GM12878 (cell line): ENCODE measurements at regions not wholly inside any gene's neighbourhood (a gene's known extent, or its start where the extent isn't known, plus 50 kb on each side); places are given as distances from the start of the nearest gene placed in this dataset.

Experiments
- ATAC-seq: fragments of 200-7000 bp; cut with Tn5 transposase; 3 replicates; pipeline ENCODE4 v1.9.1; 2020; ENCODE audit warnings: mild to moderate bottlenecking, moderate library complexity
- BruUV-seq: library from RNA; stranded (reverse); fragments of 400-500 nt; replicated peaks from 2 replicates; lab custom pipeline; 2021; lab: Mats Ljungman, UMichigan
- CTCF ChIA-PET: fragments of 300-600 bp; sonication (Branson Sonifier 250); formaldehyde crosslinking; extraction: SDS; loops from one replicate; lab custom pipeline; 2021; ENCODE audit warnings: inconsistent platforms; lab: Yijun Ruan, JAX
- POLR2A ChIA-PET: fragments of 350-600 bp; formaldehyde crosslinking; extraction: SDS; loops from one replicate; lab custom pipeline; 2021; ENCODE audit warnings: inconsistent platforms; lab: Charles Lee
- RAD21 ChIA-PET: fragments of 300-600 bp; sonication (Branson Sonifier 250); formaldehyde crosslinking; loops from one replicate; lab custom pipeline; 2023; ENCODE audit warnings: antibody characterized with exemption; ENCODE audit not compliant: unreplicated experiment; lab: Charles Lee
- SMC1A ChIA-PET: fragments of 300-600 bp; sonication (Branson Sonifier 250); formaldehyde crosslinking; loops from one replicate; lab custom pipeline; 2023; ENCODE audit not compliant: unreplicated experiment, uncharacterized antibody; lab: Charles Lee
- DNase-seq: peaks from one replicate; pipeline ENCODE4 v3.0.0-alpha.2; 2011; ENCODE audit warnings: low read depth, low spot score
- FAIRE-seq: peaks from 3 replicates; lab custom pipeline; 2011; peaks lifted over from hg19 to GRCh38; lab: Jason Lieb, UNC
- H2AFZ ChIP-seq: 2 replicates; pipeline ENCODE4 v1.6.0; 2011; ENCODE audit warnings: low read depth, low read length, control low read depth; ENCODE audit not compliant: control insufficient read depth
- H3K27ac ChIP-seq: 2 replicates; pipeline ENCODE4 v1.5.1; 2011; ENCODE audit warnings: control low read depth; ENCODE audit not compliant: control insufficient read depth, insufficient read depth
- H3K27me3 ChIP-seq, 2 experiments: replicated peaks in 1 of 2; 2 replicates each; pipeline versions ENCODE4 v1.6.0 to v1.6.1; 2011; ENCODE audit warnings: low read length in 1 of 2; ENCODE audit not compliant: control insufficient read depth in 2 of 2, insufficient read depth in 2 of 2
- H3K36me3 ChIP-seq, 2 experiments: 2 replicates each; pipeline ENCODE4 v1.5.1; 2011; ENCODE audit warnings: low read length in 1 of 2; ENCODE audit not compliant: control insufficient read depth in 2 of 2, insufficient read depth in 2 of 2
- H3K4me1 ChIP-seq: 2 replicates; pipeline ENCODE4 v1.6.1; 2011; ENCODE audit warnings: mild to moderate bottlenecking, low read length, moderate library complexity, mixed read lengths; ENCODE audit not compliant: control insufficient read depth, insufficient read depth
- H3K4me2 ChIP-seq: 2 replicates; pipeline ENCODE4 v1.6.0; 2011; ENCODE audit warnings: control low read depth; ENCODE audit not compliant: control insufficient read depth, insufficient read depth
- H3K4me3 ChIP-seq: fragments of 200-600 bp; sonication (generic); 2 replicates; pipeline ENCODE4 v1.5.1; 2016
- H3K79me2 ChIP-seq: 2 replicates; pipeline ENCODE4 v1.6.0; 2011; ENCODE audit warnings: low read length; ENCODE audit not compliant: control insufficient read depth, insufficient read depth
- H3K9ac ChIP-seq: 2 replicates; pipeline ENCODE4 v1.8.0; 2011; ENCODE audit warnings: low read length, control low read depth, mixed read lengths; ENCODE audit not compliant: control insufficient read depth, insufficient read depth
- H3K9me3 ChIP-seq: replicated peaks from 3 replicates; pipeline ENCODE4 v1.5.1; 2011; ENCODE audit warnings: mild to moderate bottlenecking, low read length; ENCODE audit not compliant: control insufficient read depth, insufficient read depth
- H4K20me1 ChIP-seq: 2 replicates; pipeline ENCODE4 v1.6.0; 2011; ENCODE audit not compliant: control insufficient read depth, insufficient read depth
- ASH2L ChIP-seq: fragments of 300-600, 200-600 bp; sonication (generic); IDR thresholded peaks from 2 replicates; pipeline ENCODE4 v1.6.1; 2017; ENCODE audit warnings: low read depth, mild to moderate bottlenecking, borderline replicate concordance
- BACH1 ChIP-seq: fragments of 450-650 bp; IDR thresholded peaks from 2 replicates; pipeline ENCODE4 v1.6.1; 2017; ENCODE audit warnings: mild to moderate bottlenecking, borderline replicate concordance
- ESRRA ChIP-seq: IDR thresholded peaks from 2 replicates; pipeline ENCODE4 v1.6.1; 2012; ENCODE audit warnings: mild to moderate bottlenecking, low read length, improper control_type of control experiment
- FOS ChIP-seq: IDR thresholded peaks from 3 replicates; pipeline ENCODE4 v1.6.1; 2011; ENCODE audit warnings: borderline replicate concordance; ENCODE audit not compliant: insufficient read length; ENCODE audit errors: extremely low read depth
- IKZF1 ChIP-seq: fragments of 450-650 bp; conservative IDR thresholded peaks from 2 replicates; pipeline ENCODE4 v1.6.1; 2017; ENCODE audit warnings: antibody characterized with exemption, mild to moderate bottlenecking
- NRF1 ChIP-seq: conservative IDR thresholded peaks from 2 replicates; pipeline ENCODE4 v1.6.1; 2011; ENCODE audit warnings: mild to moderate bottlenecking, low read depth, low read length, improper control_type of control experiment
- POLR2A ChIP-seq: IDR thresholded peaks from 2 replicates; pipeline ENCODE4 v1.6.1; 2011; ENCODE audit warnings: low read depth, mild to moderate bottlenecking, low read length
- RAD51 ChIP-seq: fragments of 450-650 bp; IDR thresholded peaks from 2 replicates; pipeline ENCODE4 v1.6.1; 2016; ENCODE audit warnings: moderate library complexity, mild to moderate bottlenecking, inconsistent platforms
- RELA ChIP-seq: fragments of 450-650 bp; IDR thresholded peaks from 2 replicates; pipeline ENCODE4 v1.8.0; 2014; ENCODE audit warnings: borderline replicate concordance; ENCODE audit not compliant: partially characterized antibody
- YY1 ChIP-seq: IDR thresholded peaks from 2 replicates; pipeline ENCODE4 v1.6.1; 2011; ENCODE audit warnings: low read depth, mild to moderate bottlenecking, low read length
- ZNF207 ChIP-seq: fragments of 450-650 bp; IDR thresholded peaks from 2 replicates; pipeline ENCODE4 v1.6.1; 2014; ENCODE audit warnings: antibody characterized with exemption, mild to moderate bottlenecking, borderline replicate concordance
- ZNF24 ChIP-seq: fragments of 450-650 bp; IDR thresholded peaks from 2 replicates; pipeline ENCODE4 v1.6.1; 2017; ENCODE audit warnings: antibody characterized with exemption, mild to moderate bottlenecking
- WGBS: methylation state at CpG from one replicate; pipeline ENCODE4 v1.1.6; 2016; ENCODE audit warnings: low lambda C conversion rate; ENCODE audit not compliant: insufficient replicate concordance, insufficient coverage; ENCODE audit errors: missing lambda C conversion rate; 5-methylcytosine and 5-hydroxymethylcytosine counted together
- in situ Hi-C: fragments of 300-500 bp; cut with MboI; formaldehyde crosslinking; loops from 9 replicates; pipeline ENCODE4 v1.14.3; 2018; ENCODE audit warnings: mixed read lengths
- intact Hi-C: fragments of 100-400 bp; cut with micrococcal nuclease; formaldehyde crosslinking; loops from one replicate; pipeline ENCODE4 v1.14.2; 2022; ENCODE audit not compliant: unreplicated experiment

DNA sequence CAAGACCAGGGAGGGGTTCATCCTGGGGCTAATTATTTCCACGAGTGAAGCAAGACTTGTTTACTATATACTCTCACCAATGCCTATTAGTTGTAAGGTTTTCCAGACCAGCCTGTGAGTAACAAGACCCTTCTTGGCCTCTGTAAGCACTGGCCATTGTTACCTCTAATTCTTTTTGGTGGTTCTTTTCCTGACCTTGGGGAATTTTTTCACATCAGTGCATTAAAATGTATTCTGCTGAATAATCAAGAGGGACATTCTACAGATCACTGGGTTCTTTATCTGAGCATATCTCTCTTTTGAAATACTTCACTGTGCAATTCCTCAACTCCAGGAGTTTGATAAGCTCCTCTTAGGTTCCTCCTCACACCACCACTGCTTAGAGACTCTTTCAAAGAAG is 909.9 kb upstream of the ACVR2A start:
- no peaks in the 10 kb centered on the region for H3K4me1 ChIP-seq
- ChIA-PET RAD21 (no interaction called here), CTCF (interaction anchor here (1.3 kb wide), 1 partner anchor 111 kb away, joined by 3 read pairs; no protein-coding TSS in a partner anchor), SMC1A (no interaction called here), POLR2A (no interaction called here)
- H3K27me3 ChIP-seq = no peaks in the 10 kb centered on the region
- no peaks in the 10 kb centered on the region for H3K9me3 ChIP-seq
- DNase-seq (no peak), FAIRE-seq (no peak), ATAC-seq (no peak)
- H4K20me1 ChIP-seq = no peaks in the 10 kb centered on the region
- TF ChIP-seq POLR2A (no peak), BACH1 (no peak), RELA (no peak), YY1 (no peak), NRF1 (no peak), ZNF24 (no peak), ZNF207 (no peak), ESRRA (no peak), FOS (no peak), RAD51 (no peak), IKZF1 (no peak), ASH2L (no peak)
- intact Hi-C loops (no loop called here), in situ Hi-C loops (no loop called here)
- no peak overlapping the region for H3K4me3 ChIP-seq
- no peak overlapping the region for H3K27ac ChIP-seq
- no peak overlapping the region for H3K4me2 ChIP-seq
- no peak overlapping the region for H3K9ac ChIP-seq
- H3K36me3 ChIP-seq = no peaks in the 10 kb centered on the region
- WGBS = 0% methylated on average over 1 of the region's 1 CpG
- no peak overlapping the region for H2AFZ ChIP-seq
- no TSS peak for BruUV-seq
- no peaks in the 10 kb centered on the region for H3K79me2 ChIP-seq
